ENCODE measurements at regions not wholly inside any gene's neighbourhood (a gene's known extent, or its start where the extent isn't known, plus 50 kb on each side); places are given as distances from the start of the nearest gene placed in this dataset.
"Not testable (repeated sequence)": the region's sequence is repeated elsewhere in the genome, so short reads cannot be mapped to it uniquely, and the experiment has no call there.

DNA sequence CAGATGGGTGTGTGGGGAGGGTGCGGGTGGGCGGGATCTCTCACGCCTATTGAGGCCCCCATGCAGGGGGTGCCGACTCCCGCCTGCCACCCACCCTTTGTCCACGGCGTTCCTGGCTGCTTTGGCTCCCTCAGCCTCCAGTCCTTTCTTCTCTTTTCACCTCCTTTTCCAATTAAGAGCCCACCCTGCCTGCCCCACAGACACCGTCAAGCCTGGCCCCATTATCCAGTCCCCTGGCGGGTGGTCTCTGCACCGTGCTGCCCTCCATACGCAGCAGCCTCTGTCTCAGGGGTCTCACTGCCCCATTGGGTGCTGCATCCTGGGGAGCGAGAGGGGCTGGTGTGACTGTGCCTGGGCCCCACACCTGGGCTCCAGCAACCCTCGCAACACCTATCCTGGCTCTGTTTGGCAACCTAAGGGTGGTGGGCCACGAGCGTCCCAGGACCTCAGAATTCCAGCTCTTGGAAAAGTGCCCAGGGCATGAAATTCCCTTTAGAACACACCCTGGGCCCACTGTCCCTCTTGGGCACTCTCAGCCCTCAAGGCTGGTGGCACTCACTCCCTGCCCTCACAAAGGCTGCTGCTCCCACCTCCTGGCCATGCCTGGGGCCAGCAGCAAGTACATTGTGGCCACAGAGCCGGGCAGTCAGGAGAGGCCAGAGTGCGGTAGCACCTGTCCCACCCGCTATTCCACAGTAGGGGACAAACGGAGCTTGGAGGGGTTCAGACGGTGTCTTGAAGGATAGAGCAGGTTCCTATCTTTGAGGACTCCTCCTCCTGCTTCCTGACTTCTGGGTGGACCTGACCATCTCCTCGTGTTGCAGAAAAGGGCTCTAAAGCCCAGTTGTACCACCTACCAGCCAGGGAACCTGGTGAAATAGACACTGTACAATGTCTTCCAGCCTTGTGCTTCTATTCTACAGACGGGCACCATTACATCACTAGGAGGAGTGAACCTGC, 114.1 kb downstream of the KIF26A start:
- no peak for DNase-seq

GRCh38 chr14:104253223-104253822, 114.9 kb downstream of the KIF26A start:
- DNase-seq = no peak

DNA sequence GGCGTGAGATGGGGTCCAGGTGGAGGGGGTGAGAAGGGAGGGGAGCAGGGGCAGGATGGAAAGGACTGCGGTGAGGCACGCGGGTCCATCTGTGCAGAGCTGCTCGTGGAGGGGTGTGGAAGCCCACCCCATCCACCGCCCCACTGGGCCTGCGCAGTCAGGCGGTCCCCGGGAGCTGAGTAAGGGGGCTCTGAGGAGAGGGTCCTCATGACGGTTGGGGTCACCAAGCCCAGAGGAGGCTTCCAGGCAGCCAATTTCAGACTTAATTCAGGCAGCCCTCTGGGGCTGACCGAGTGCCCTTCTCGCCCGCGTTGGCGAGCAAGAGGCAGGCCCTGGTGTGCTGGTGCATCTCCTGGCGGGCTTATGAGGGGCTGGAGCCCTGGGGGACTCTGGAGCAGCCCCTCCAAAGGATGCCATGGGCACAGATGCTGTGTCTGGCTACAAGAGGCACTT, 115.5 kb downstream of the KIF26A start:
- no peak for DNase-seq

GRCh38 chr14:104254735-104255400, 116.5 kb downstream of the KIF26A start:
- DNase-seq = no peak

GRCh38 chr14:104256025-104256424, 117.6 kb downstream of the KIF26A start:
- no peak for DNase-seq

- no peak for DNase-seq
These were observed 124.4 kb downstream of the KIF26A start for GRCh38 chr14:104262515-104263514.

GRCh38 chr14:104263675-104264358, 125.4 kb downstream of the KIF26A start:
- DNase-seq = no peak

- DNase-seq = no peak
These were observed 126.3 kb downstream of the KIF26A start for GRCh38 chr14:104264495-104265265.

GRCh38 chr14:104265918-104266630, 127.7 kb downstream of the KIF26A start:
- no peak for DNase-seq

GRCh38 chr14:104266631-104267575, 128.5 kb downstream of the KIF26A start:
- DNase-seq = no peak

DNA sequence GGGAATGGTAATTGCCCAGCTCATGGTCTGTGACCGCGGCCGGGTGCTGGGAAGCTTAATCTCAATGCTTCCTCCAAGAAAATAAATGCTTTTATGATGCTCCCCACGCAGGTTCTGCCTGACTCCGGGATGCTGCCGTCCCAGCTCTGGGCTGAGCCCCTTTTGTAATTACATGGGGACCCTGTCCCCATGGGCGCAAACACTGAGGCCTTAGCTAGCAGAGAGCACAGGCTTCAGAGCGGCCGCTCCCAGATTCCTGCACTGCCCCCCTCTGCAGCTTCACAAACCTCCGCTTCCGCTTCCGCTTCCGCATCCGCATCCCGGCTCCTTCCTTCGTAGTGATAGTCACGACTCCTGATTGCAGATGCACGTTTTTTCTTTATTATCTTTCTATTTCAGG, 129.5 kb downstream of the KIF26A start:
- DNase-seq = no peak

- no peak for DNase-seq
These were observed 129.9 kb downstream of the KIF26A start for GRCh38 chr14:104268295-104268694.

DNA sequence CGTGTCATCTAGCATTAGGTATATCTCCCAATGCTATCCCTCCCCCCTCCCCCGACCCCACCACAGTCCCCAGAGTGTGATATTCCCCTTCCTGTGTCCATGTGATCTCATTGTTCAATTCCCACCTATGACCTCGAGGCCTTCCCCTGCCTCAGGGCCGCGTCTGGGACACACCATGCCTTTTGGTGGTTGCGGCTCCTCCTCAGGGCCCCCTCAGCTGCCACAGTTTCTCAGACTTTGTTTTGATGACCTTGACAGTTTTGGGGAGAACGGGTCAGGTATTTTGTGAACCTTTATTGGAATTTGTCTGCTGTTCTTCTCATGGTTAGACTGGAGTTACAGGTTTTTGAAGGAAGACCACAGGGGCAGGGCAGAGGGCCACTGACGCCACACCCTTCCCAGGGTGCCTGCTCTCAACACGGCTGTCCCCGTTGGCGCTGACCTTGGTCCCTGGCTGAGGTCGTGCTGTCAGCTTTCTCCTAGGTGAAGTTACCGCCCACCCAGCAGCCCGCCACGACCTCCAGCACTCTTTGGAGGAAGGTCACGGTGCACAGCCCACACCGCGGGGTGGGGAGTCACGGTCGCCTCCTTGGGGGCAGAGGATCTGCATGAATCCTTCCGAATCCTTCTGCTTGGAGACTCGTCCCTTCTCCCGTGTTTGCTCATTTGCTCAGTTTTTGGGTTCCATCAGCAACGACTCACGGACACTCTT, 130.5 kb downstream of the KIF26A start:
- no peak for DNase-seq

DNA sequence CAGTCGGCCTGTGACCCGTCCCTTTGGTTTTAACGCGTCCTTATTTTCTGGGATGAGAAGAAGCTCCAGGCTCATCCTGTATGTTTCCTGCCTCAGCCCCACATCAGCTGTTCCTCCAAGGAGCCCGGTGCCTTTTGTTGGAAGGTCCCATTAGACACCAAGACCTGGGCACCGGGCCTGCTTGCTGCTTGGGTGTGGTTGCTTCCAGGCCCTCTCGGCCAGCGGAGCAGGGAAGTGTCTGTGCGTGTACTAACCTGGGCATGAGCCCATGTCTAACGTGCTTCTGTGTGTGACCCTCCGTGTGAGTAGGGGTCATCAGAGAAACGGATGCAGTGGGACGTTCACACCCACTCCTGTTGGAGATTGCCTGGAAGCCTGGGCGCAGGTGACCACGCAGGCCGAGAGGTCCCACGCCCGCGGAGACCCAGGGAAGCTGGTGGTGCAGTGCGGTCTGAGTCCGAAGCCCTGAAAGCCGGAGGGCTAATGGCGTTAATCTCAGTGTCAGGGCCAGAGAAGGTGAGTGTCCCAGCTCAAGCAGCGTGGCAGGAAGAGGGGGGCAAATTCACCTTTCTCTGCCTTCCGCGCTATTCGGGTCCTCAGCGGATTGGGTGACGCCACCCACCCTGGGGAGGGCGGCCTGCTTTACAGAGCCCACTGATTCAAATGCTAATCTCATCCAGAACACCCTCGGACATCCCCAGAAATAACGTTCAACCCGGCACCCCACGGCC, 131.3 kb downstream of the KIF26A start:
- DNase-seq = not testable (repeated sequence)

DNA sequence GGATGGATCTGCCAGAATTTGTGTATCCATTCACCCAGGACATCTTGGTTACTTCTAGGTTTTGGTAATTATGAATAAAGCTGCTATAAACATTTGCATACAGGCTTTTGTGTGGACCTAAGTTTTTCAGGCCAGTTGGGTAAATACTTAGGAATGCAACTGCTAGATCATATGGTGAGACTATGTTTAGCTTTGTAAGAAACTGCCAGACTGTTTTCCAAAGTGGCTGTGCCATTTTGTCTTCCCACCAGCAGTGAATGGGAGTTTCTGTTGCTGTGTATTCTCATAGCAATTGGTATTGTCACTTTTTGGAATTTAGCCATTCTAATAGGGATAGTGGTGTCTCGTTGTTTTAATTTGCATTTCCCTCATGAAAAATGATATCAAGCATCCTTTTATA, 133.0 kb downstream of the KIF26A start:
- no peak for DNase-seq

- no peak for DNase-seq
These were observed 136.4 kb downstream of the KIF26A start for GRCh38 chr14:104274806-104275205.

DNA sequence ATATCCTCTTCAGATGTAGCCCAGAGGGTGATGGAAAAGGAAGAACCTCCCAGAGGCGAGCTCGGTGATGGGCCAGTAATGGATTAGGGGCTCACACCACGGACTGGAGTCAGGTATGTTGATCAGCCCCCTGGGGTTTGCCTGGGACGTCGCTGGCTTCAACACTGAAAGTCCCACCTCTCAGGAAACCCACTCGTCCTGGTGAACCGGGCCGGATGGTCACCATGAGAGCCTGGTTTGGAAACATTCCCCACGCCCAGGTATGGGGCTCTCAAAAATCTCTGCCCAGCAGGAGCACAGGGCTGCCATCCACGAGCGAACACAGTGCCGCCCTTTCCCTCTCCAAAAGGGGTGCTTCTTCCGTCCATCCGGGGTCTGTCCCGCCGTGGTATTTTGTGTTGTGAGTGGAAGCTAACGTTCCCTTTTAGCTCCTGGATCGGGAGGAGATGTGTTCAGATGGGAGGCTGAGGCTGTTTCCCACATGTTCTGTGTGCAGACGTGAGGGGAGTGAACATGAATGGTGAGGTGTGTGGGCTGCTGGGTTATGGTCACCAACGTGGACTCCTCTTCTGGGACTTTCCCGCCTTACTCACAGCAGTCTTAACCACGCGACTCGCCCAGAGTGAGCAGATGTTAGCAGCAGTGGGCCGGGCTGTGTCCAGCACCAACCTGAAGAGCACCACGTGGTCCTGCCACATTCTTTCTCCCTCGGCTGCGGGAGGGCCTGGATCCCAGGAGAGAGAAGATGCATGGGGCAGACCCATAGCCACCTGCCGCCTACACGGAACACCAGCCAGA, 139.2 kb downstream of the KIF26A start:
- DNase-seq = no peak
